Ascending aorta (tissue), 2 donors: ENCODE measurements at regions not wholly inside any gene's neighbourhood (a gene's known extent, or its start where the extent isn't known, plus 50 kb on each side); places are given as distances from the start of the nearest gene placed in this dataset.

Experiments
- DNase-seq, 2 donors: peaks; one replicate each; pipeline ENCODE4 v3.0.0-alpha.2; 2019; ENCODE audit warnings: low spot score in 2 of 2
- H3K27ac ChIP-seq, 2 donors: fragments of 200-600 bp; sonication (generic); one replicate each; pipeline ENCODE4 v1.5.1; 2016 to 2017; ENCODE audit warnings: mild to moderate bottlenecking in 1 of 2
- H3K27me3 ChIP-seq: fragments of 200-600 bp; sonication (generic); one replicate; pipeline ENCODE4 v1.5.1; 2017
- H3K36me3 ChIP-seq, 2 donors: fragments of 200-600 bp; sonication (generic); one replicate each; pipeline ENCODE4 v1.5.1; 2016
- H3K4me1 ChIP-seq, 2 donors: fragments of 200-600 bp; sonication (generic); one replicate each; pipeline ENCODE4 v1.5.1; 2016 to 2017; ENCODE audit warnings: mild to moderate bottlenecking in 1 of 2
- H3K4me3 ChIP-seq, 2 donors: fragments of 200-600 bp; sonication (generic); one replicate each; pipeline ENCODE4 v1.5.1; 2016 to 2017; ENCODE audit warnings: mild to moderate bottlenecking in 1 of 2
- H3K9me3 ChIP-seq, 2 donors: fragments of 200-600 bp; sonication (generic); one replicate each; pipeline ENCODE4 v1.5.1; 2016
- intact Hi-C: fragments of 100-400 bp; cut with DNase I; formaldehyde crosslinking; loops from one replicate; pipeline ENCODE4 v1.15.1; 2023
- TF ChIP-seq, protein P1 (sequence below), 3 experiments: fragments of 200-600 bp in 2 of 3; fragments of 450-650 bp in 1 of 3; sonication (generic) in 2 of 3; IDR thresholded peaks; one replicate each; pipeline ENCODE4 v1.5.1; 2016 to 2019; ENCODE audit warnings: antibody characterized with exemption in 3 of 3, mild to moderate bottlenecking in 1 of 3, moderate library complexity in 1 of 3

DNA sequence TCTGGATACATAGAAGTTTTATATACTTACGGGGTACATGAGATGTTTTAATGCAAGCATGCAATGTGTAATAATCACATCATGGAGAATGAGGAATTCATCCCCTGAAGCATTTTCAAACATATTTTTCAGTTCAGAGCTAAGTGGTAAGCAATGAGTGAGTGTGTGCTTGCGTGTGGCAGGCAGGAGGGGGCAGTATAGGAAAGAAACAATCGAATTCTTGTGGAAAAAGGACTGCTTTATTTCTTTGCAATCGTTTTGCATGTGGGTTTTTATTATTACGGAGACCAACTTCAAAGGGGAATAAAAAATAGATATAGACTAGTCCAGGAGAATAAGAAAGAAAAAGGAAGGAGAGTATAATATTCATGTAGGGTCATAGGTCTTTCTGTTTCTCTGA lies 271.6 kb downstream of the CHL1 start:
- Histone ChIP-seq H3K4me1 (no peaks in the 10 kb centered on the region), H3K9me3 (no peaks in the 10 kb centered on the region), H3K27ac (no peak overlapping the region), H3K27me3 (no peaks in the 10 kb centered on the region), H3K4me3 (no peak overlapping the region), H3K36me3 (no peaks in the 10 kb centered on the region)
- DNase-seq, result no peak
- intact Hi-C loops, result no loop called here
- TF ChIP-seq, protein P1, sequence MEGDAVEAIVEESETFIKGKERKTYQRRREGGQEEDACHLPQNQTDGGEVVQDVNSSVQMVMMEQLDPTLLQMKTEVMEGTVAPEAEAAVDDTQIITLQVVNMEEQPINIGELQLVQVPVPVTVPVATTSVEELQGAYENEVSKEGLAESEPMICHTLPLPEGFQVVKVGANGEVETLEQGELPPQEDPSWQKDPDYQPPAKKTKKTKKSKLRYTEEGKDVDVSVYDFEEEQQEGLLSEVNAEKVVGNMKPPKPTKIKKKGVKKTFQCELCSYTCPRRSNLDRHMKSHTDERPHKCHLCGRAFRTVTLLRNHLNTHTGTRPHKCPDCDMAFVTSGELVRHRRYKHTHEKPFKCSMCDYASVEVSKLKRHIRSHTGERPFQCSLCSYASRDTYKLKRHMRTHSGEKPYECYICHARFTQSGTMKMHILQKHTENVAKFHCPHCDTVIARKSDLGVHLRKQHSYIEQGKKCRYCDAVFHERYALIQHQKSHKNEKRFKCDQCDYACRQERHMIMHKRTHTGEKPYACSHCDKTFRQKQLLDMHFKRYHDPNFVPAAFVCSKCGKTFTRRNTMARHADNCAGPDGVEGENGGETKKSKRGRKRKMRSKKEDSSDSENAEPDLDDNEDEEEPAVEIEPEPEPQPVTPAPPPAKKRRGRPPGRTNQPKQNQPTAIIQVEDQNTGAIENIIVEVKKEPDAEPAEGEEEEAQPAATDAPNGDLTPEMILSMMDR (IDR thresholded peaks at IDR 0.05), result peak in 2 of 3 experiments; percentile 54 to 61

DNA sequence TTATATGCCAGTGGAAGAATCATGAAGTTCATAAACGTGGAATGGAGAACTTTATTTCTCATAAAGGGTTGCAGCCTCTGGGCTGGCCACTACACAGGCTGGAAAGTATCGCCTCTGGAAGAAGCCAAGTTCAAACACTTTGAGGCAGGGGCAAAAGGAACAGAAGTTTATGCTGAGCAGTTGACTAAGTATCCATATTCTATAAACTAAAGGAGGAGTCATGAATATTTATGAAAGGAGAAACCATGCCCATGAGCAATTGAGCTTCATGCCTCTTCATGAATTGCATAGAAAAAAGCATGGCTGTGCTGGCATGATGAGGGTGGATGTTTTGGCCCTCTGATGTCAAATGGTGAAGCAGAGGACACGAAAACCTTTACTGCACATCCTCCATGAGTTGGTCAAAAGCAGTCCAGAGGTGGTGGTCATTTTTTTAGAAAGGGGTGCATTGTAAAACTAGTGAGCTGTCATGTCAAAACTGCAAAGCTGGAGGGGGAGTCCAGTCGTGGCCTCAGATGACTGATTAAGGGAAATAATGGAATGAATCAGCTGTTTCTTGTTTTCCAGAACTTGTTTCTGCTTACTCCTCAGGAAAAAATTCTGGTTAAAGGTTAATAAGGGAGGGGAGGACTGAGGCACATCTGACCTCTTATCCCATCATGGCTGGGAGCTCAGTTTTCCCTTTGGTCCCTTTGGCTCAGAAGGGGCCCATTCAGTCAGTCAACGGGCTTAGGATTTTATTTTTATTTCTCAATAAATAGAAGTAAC lies 276.7 kb downstream of the CHL1 start:
- Histone ChIP-seq H3K27ac (no peak overlapping the region), H3K9me3 (no peaks in the 10 kb centered on the region), H3K4me1 (no peaks in the 10 kb centered on the region), H3K4me3 (no peak overlapping the region), H3K36me3 (no peaks in the 10 kb centered on the region), H3K27me3 (no peaks in the 10 kb centered on the region)
- intact Hi-C loops, result no loop called here
- no peak for DNase-seq
- TF ChIP-seq, protein P1 (IDR thresholded peaks at IDR 0.05), result no peak

DNA sequence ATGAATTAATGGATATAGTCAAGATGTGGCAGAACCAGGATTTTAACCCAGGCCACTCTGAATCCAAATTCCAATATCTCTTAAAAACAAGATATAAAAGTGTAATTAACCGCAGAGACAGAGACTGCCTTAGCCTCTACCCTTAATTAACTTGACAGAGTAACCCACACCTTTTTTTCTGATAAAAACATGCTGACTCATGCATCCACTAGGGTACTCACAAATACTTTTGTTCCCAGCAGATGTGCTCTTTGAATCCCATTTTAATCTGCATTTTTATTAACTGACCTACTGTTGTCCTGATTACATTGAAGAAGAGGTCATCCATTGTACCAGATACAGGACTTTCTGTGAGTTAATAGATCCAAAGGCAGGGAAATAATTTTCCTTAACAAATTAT lies 278.3 kb downstream of the CHL1 start:
- intact Hi-C loops, result no loop called here
- no peak for DNase-seq
- Histone ChIP-seq H3K27ac (no peak overlapping the region), H3K4me1 (no peaks in the 10 kb centered on the region), H3K27me3 (no peaks in the 10 kb centered on the region), H3K36me3 (no peaks in the 10 kb centered on the region), H3K9me3 (no peaks in the 10 kb centered on the region), H3K4me3 (no peak overlapping the region)
- TF ChIP-seq, protein P1 (IDR thresholded peaks at IDR 0.05), result no peak

- Histone ChIP-seq H3K9me3 (no peaks in the 10 kb centered on the region), H3K4me1 (no peaks in the 10 kb centered on the region), H3K27me3 (no peaks in the 10 kb centered on the region), H3K27ac (no peak overlapping the region), H3K36me3 (no peaks in the 10 kb centered on the region), H3K4me3 (no peak overlapping the region)
- TF ChIP-seq, protein P1 (IDR thresholded peaks at IDR 0.05), result no peak
- intact Hi-C loops, result no loop called here
- no peak for DNase-seq
Observed at GRCh38 chr3:480070-480469, 283.5 kb downstream of the CHL1 start.

DNA sequence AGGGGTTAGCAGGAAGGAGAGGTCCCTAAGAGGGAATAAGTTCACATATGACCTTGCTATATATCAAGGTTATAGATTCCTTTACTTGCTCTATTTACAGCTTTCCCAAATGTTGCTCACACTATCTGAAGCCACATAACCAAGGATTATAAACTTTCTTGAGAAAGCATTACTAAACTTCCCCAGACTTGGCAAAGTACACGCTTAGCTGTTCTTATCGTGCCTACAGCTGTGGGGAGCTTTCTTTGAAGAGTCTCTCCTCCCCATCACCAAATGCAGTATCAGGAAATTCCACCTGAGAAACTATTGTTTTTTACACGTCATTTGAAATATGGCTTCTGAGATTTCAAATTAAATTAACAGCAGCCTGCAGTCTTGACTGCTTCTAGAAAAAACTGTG lies 284.5 kb downstream of the CHL1 start:
- H3K9me3 ChIP-seq, result no peaks in the 10 kb centered on the region
- H3K36me3 ChIP-seq, result no peaks in the 10 kb centered on the region
- H3K4me3 ChIP-seq, result no peak overlapping the region
- H3K4me1 ChIP-seq, result no peaks in the 10 kb centered on the region
- peak overlapping the region; percentile 21 to 32 for H3K27ac ChIP-seq
- TF ChIP-seq, protein P1 (IDR thresholded peaks at IDR 0.05), result no peak
- H3K27me3 ChIP-seq, result no peaks in the 10 kb centered on the region
- no peak for DNase-seq
- intact Hi-C loops, result no loop called here
